Spleen (tissue), 7 donors: ENCODE measurements at regions not wholly inside any gene's neighbourhood (a gene's known extent, or its start where the extent isn't known, plus 50 kb on each side); places are given as distances from the start of the nearest gene placed in this dataset.

Source experiments
- CTCF ChIP-seq, 11 experiments: fragments of 200-600 bp in 7 of 11; fragments of 450-650 bp in 4 of 11; sonication (generic) in 4 of 11; IDR thresholded peaks in 8 of 11; conservative IDR thresholded peaks in 3 of 11; 1 replicate in 7 of 11; 2 replicates in 4 of 11; pipeline versions ENCODE4 v1.4.0 to v1.8.0; 2016 to 2021; ENCODE audit warnings: antibody characterized with exemption in 11 of 11, inconsistent platforms in 4 of 11, mild to moderate bottlenecking in 1 of 11
- POLR2A ChIP-seq, 3 donors: fragments of 450-650 bp; IDR thresholded peaks; one replicate each; pipeline ENCODE4 v1.5.1; 2017; ENCODE audit warnings: antibody characterized with exemption in 3 of 3, mild to moderate bottlenecking in 1 of 3
- POLR2AphosphoS5 ChIP-seq, 3 donors: sonication (generic); formaldehyde crosslinking; IDR thresholded peaks; one replicate each; pipeline ENCODE4 v1.5.1; 2017; ENCODE audit warnings: antibody characterized with exemption in 3 of 3
- donor health status: DM: no; HTN: no; CAD: no; lungs with moderate emphysema.
- donor health status: DM: no; HTN: no; CAD: no.
- donor health status: DM: no; HTN: no; CAD: no.

- no peak for TF ChIP-seq CTCF (IDR thresholded peaks at IDR 0.05 in 8 of 11, conservative IDR thresholded peaks at IDR 0.05 in 3 of 11)
- TF ChIP-seq POLR2A (IDR thresholded peaks at IDR 0.05) = no peak
- no peak for TF ChIP-seq POLR2AphosphoS5 (IDR thresholded peaks at IDR 0.05)
Observed at GRCh38 chr11:19530505-19530904, 182.1 kb upstream of the NAV2 start.
